Lung (tissue), 11 donors: ENCODE measurements at regions not wholly inside any gene's neighbourhood (a gene's known extent, or its start where the extent isn't known, plus 50 kb on each side); places are given as distances from the start of the nearest gene placed in this dataset.

ENCODE experiments used
- ATAC-seq: fragments of 200-7000 bp; cut with Tn5 transposase; one replicate; pipeline ENCODE4 v1.9.1; 2020; ENCODE audit warnings: moderate number of reproducible peaks; ENCODE audit not compliant: insufficient read depth, low FRiP score
- DNase-seq, 3 donors: peaks; one replicate each; pipeline ENCODE4 v3.0.0-alpha.2; 2013 to 2017
- H3K27ac ChIP-seq, 2 donors: one replicate each; pipeline ENCODE4 v1.5.1; 2013; ENCODE audit warnings: mild to moderate bottlenecking in 2 of 2, moderate library complexity in 2 of 2, control low read depth in 1 of 2, inconsistent platforms in 1 of 2, low read depth in 1 of 2, low read length in 1 of 2
- H3K27me3 ChIP-seq, 3 donors: one replicate each; pipeline ENCODE4 v1.5.1; 2013; ENCODE audit warnings: low read length in 2 of 3; ENCODE audit not compliant: control insufficient read depth in 3 of 3, insufficient read depth in 3 of 3
- H3K36me3 ChIP-seq, 4 donors: one replicate each; pipeline ENCODE4 v1.5.1; 2013; ENCODE audit warnings: low read length in 4 of 4, mild to moderate bottlenecking in 1 of 4, moderate library complexity in 1 of 4; ENCODE audit not compliant: control insufficient read depth in 4 of 4, insufficient read depth in 4 of 4
- H3K4me1 ChIP-seq, 5 donors: one replicate each; pipeline ENCODE4 v1.5.1; 2013; ENCODE audit warnings: low read length in 5 of 5, mild to moderate bottlenecking in 2 of 5, moderate library complexity in 1 of 5; ENCODE audit not compliant: control insufficient read depth in 5 of 5, insufficient read depth in 5 of 5
- H3K4me3 ChIP-seq: one replicate; pipeline ENCODE4 v1.5.1; 2013; ENCODE audit warnings: mild to moderate bottlenecking, control low read depth, moderate library complexity
- H3K9ac ChIP-seq, 2 donors: one replicate each; pipeline ENCODE4 v1.5.1; 2013; ENCODE audit warnings: low read length in 2 of 2, control low read depth in 1 of 2; ENCODE audit not compliant: insufficient read depth in 1 of 2
- H3K9me3 ChIP-seq, 4 donors: one replicate each; pipeline ENCODE4 v1.5.1; 2013; ENCODE audit warnings: low read length in 3 of 4, mild to moderate bottlenecking in 1 of 4, moderate library complexity in 1 of 4; ENCODE audit not compliant: control insufficient read depth in 4 of 4, insufficient read depth in 3 of 4
- CTCF ChIP-seq: IDR thresholded peaks from 2 replicates; pipeline ENCODE4 v1.5.1; 2012; ENCODE audit warnings: mild to moderate bottlenecking; ENCODE audit errors: control extremely low read depth, extremely low read depth
- WGBS, 2 donors: extraction: QIAGEN DNeasy Blood & Tissue Kit; methylation state at CpG; one replicate each; pipeline ENCODE4 v1.1.7; 2013; 5-methylcytosine and 5-hydroxymethylcytosine counted together
- donor health status: control.
- donor health status: control.
- donor health status: Bipolar disorder and iron deficiency.
- donor health status: healthy.
- donor health status: DM: yes; HTN: yes; CAD: no.

GRCh38 chr2:66845307-66845706, 410.4 kb downstream of the MEIS1 start:
- H3K9ac ChIP-seq: no peak overlapping the region
- H3K27ac ChIP-seq: no peak overlapping the region
- ATAC-seq (no peak), DNase-seq (no peak)
- H3K4me3 ChIP-seq: no peak overlapping the region
- H3K27me3 ChIP-seq: no peaks in the 10 kb centered on the region
- peaks cover 0 to 2% (median 0%) of the 10 kb centered on the region in 4 donors for H3K9me3 ChIP-seq
- H3K4me1 ChIP-seq: peaks cover 0 to 43% (median 6%) of the 10 kb centered on the region in 5 donors
- no peaks in the 10 kb centered on the region for H3K36me3 ChIP-seq
- TF ChIP-seq CTCF: no peak
- 50 to 55% methylated on average over 2 of the region's 2 CpGs for WGBS, 2 donors

GRCh38 chr2:66846887-66847286, 412.0 kb downstream of the MEIS1 start:
- H3K9ac ChIP-seq: no peak overlapping the region
- H3K27ac ChIP-seq: no peak overlapping the region
- peaks cover 0 to 54% (median 10%) of the 10 kb centered on the region in 5 donors for H3K4me1 ChIP-seq
- WGBS, 2 donors: 73 to 83% methylated on average over 2 of the region's 2 CpGs
- TF ChIP-seq CTCF: no peak
- peaks cover 0 to 2% (median 0%) of the 10 kb centered on the region in 4 donors for H3K9me3 ChIP-seq
- H3K36me3 ChIP-seq: no peaks in the 10 kb centered on the region
- no peak overlapping the region for H3K4me3 ChIP-seq
- peak in 1 of 3 donors; percentile 57 for DNase-seq
- no peaks in the 10 kb centered on the region for H3K27me3 ChIP-seq
- ATAC-seq: no peak

- Histone ChIP-seq H3K9ac (no peak overlapping the region), H3K27ac (no peak overlapping the region), H3K4me1 (peaks cover 0 to 61% (median 25%) of the 10 kb centered on the region in 5 donors), H3K4me3 (no peak overlapping the region), H3K9me3 (no peaks in the 10 kb centered on the region), H3K36me3 (no peaks in the 10 kb centered on the region), H3K27me3 (no peaks in the 10 kb centered on the region)
- no peak for TF ChIP-seq CTCF
- DNase-seq (peak; percentile 81 to 88 (median 84)), ATAC-seq (no peak)
- 71 to 76% methylated on average over 9 of the region's 9 CpGs for WGBS, 2 donors
Observed at GRCh38 chr2:66849153-66849755, 414.3 kb downstream of the MEIS1 start.

GRCh38 chr2:66850376-66850775, 415.5 kb downstream of the MEIS1 start:
- Histone ChIP-seq H3K4me1 (peaks cover 0 to 66% (median 28%) of the 10 kb centered on the region in 5 donors), H3K9me3 (no peaks in the 10 kb centered on the region), H3K9ac (no peak overlapping the region), H3K27ac (no peak overlapping the region), H3K36me3 (no peaks in the 10 kb centered on the region), H3K27me3 (no peaks in the 10 kb centered on the region), H3K4me3 (no peak overlapping the region)
- WGBS, 2 donors: 78 to 85% methylated on average over 10 of the region's 10 CpGs
- no peak for TF ChIP-seq CTCF
- DNase-seq: no peak
- ATAC-seq: no peak
